ENCODE measurements at regions not wholly inside any gene's neighbourhood (a gene's known extent, or its start where the extent isn't known, plus 50 kb on each side); places are given as distances from the start of the nearest gene placed in this dataset.

- no peak for TF ChIP-seq CTCF (IDR thresholded peaks at IDR 0.05)
- TF ChIP-seq POLR2AphosphoS5 (IDR thresholded peaks at IDR 0.05) = no peak
Measured at GRCh38 chr5:57871496-57871895, 388.9 kb upstream of the ACTBL2 start.
